A549 (cell line): ENCODE measurements at regions not wholly inside any gene's neighbourhood (a gene's known extent, or its start where the extent isn't known, plus 50 kb on each side); places are given as distances from the start of the nearest gene placed in this dataset.

Source experiments
- ATAC-seq, 2 experiments: fragments of 200-7000 bp in 1 of 2; fragments of >200 bp in 1 of 2; cut with Nextera tagmentation in 1 of 2; cut with Tn5 transposase in 1 of 2; 3 replicates each; pipeline versions ENCODE4 v1.8.0 to v1.9.1; 2018 to 2020; ENCODE audit warnings: mild to moderate bottlenecking in 1 of 2, moderate library complexity in 1 of 2
- CTCF ChIA-PET: fragments of 300-600 bp; sonication (Branson Sonifier 250); formaldehyde crosslinking; extraction: SDS; loops from one replicate; lab custom pipeline; 2021; ENCODE audit warnings: antibody characterized with exemption, inconsistent platforms; lab: Yijun Ruan, JAX
- POLR2A ChIA-PET: fragments of 350-600 bp; formaldehyde crosslinking; extraction: SDS; loops from one replicate; lab custom pipeline; 2021; ENCODE audit warnings: antibody characterized with exemption, inconsistent platforms; lab: Yijun Ruan, JAX
- DNase-seq, 2 experiments: peaks; one replicate each; pipeline versions ENCODE4 v3.0.0 to v3.0.0-alpha.2; 2011 to 2016; ENCODE audit warnings: low read depth in 1 of 2, low spot score in 1 of 2
- FAIRE-seq: peaks from 2 replicates; lab custom pipeline; 2011; peaks lifted over from hg19 to GRCh38; lab: Jason Lieb, UNC
- H3K27ac ChIP-seq, 2 experiments: fragments of >200 bp; sonication (Bioruptor Twin); formaldehyde crosslinking; 3 replicates each; pipeline ENCODE4 v1.5.1; 2016 to 2017
- H3K4me1 ChIP-seq: fragments of >200 bp; sonication (Bioruptor Twin); formaldehyde crosslinking; 3 replicates; pipeline ENCODE4 v1.6.1; 2016
- H3K4me2 ChIP-seq: fragments of >200 bp; sonication (Bioruptor Twin); formaldehyde crosslinking; 3 replicates; pipeline ENCODE4 v1.6.1; 2016
- H3K4me3 ChIP-seq: fragments of >200 bp; sonication (Bioruptor Twin); formaldehyde crosslinking; 3 replicates; pipeline ENCODE4 v1.5.1; 2016
- H3K9me3 ChIP-seq: fragments of >200 bp; sonication (Bioruptor Twin); formaldehyde crosslinking; 3 replicates; pipeline ENCODE4 v1.6.1; 2016
- CBX2 ChIP-seq: fragments of 200-600 bp; sonication (generic); IDR thresholded peaks from 2 replicates; pipeline ENCODE4 v1.6.1; 2016; ENCODE audit warnings: low read depth, mild to moderate bottlenecking, borderline replicate concordance
- CBX8 ChIP-seq: fragments of 200-600 bp; sonication (generic); IDR thresholded peaks from 2 replicates; pipeline ENCODE4 v1.6.1; 2016
- CTCF ChIP-seq: fragments of >200 bp; sonication (Bioruptor Twin); formaldehyde crosslinking; IDR thresholded peaks from 3 replicates; pipeline ENCODE4 v1.5.1; 2016
- EHF ChIP-seq: fragments of 250-450 bp; sonication (Bioruptor Pico); IDR thresholded peaks from 2 replicates; pipeline ENCODE4 v1.5.0; 2020; ENCODE audit warnings: mild to moderate bottlenecking
- ELK1 ChIP-seq: fragments of 150-350 bp; IDR thresholded peaks from 2 replicates; pipeline ENCODE4 v1.6.1; 2014; ENCODE audit warnings: low read depth, mild to moderate bottlenecking, low read length
- FOSB ChIP-seq: fragments of 250-450 bp; sonication (Bioruptor Pico); IDR thresholded peaks from 2 replicates; pipeline ENCODE4 v1.5.0; 2020; ENCODE audit warnings: mild to moderate bottlenecking, moderate library complexity
- FOXS1 ChIP-seq: fragments of 250-450 bp; sonication (Bioruptor Pico); IDR thresholded peaks from 2 replicates; pipeline ENCODE4 v1.5.0; 2020; ENCODE audit warnings: mild to moderate bottlenecking, moderate library complexity
- HDAC2 ChIP-seq: fragments of 200-600 bp; sonication (generic); IDR thresholded peaks from 2 replicates; pipeline ENCODE4 v1.6.1; 2016
- HMGXB4 ChIP-seq: fragments of 250-450 bp; sonication (Bioruptor Pico); IDR thresholded peaks from 2 replicates; pipeline ENCODE4 v1.5.0; 2021; ENCODE audit warnings: mild to moderate bottlenecking, moderate library complexity, borderline replicate concordance
- HOXB5 ChIP-seq: fragments of 250-450 bp; sonication (Bioruptor Pico); IDR thresholded peaks from 2 replicates; pipeline ENCODE4 v1.5.0; 2020; ENCODE audit warnings: mild to moderate bottlenecking, moderate library complexity
- KDM1A ChIP-seq: fragments of 200-600 bp; sonication (generic); IDR thresholded peaks from 2 replicates; pipeline ENCODE4 v1.6.1; 2016; ENCODE audit warnings: low read depth, mild to moderate bottlenecking
- MAZ ChIP-seq: fragments of 150-350 bp; IDR thresholded peaks from 2 replicates; pipeline ENCODE4 v1.6.1; 2014; ENCODE audit warnings: antibody characterized with exemption, low read depth, low read length, borderline replicate concordance
- NR3C1 ChIP-seq: fragments of >200 bp; sonication (Bioruptor Twin); formaldehyde crosslinking; IDR thresholded peaks from 3 replicates; pipeline ENCODE4 v1.6.1; 2017
- PHF8 ChIP-seq: fragments of 200-600 bp; sonication (generic); IDR thresholded peaks from 2 replicates; pipeline ENCODE4 v1.6.1; 2016; ENCODE audit warnings: low read depth, mild to moderate bottlenecking, antibody characterized with exemption, moderate library complexity, borderline replicate concordance
- POLR2A ChIP-seq: IDR thresholded peaks from 2 replicates; pipeline ENCODE4 v1.6.1; 2012; ENCODE audit warnings: mild to moderate bottlenecking, low read length
- POLR2AphosphoS2 ChIP-seq: conservative IDR thresholded peaks from 2 replicates; pipeline ENCODE4 v1.6.1; 2012; ENCODE audit warnings: low read length, improper control_type of control experiment, inconsistent platforms
- RAD21 ChIP-seq, 2 experiments: fragments of >200 bp in 1 of 2; sonication (Bioruptor Twin) in 1 of 2; formaldehyde crosslinking in 1 of 2; IDR thresholded peaks in 1 of 2; conservative IDR thresholded peaks in 1 of 2; 2 replicates in 1 of 2; 3 replicates in 1 of 2; pipeline ENCODE4 v1.6.1; 2012 to 2018; ENCODE audit warnings: inconsistent platforms in 1 of 2
- RCOR1 ChIP-seq: fragments of 150-350 bp; IDR thresholded peaks from 2 replicates; pipeline ENCODE4 v1.6.1; 2014; ENCODE audit warnings: antibody characterized with exemption, low read length, low read depth
- SMC3 ChIP-seq: fragments of >200 bp; sonication (Bioruptor Twin); formaldehyde crosslinking; IDR thresholded peaks from 3 replicates; pipeline ENCODE4 v1.6.1; 2018; ENCODE audit warnings: inconsistent platforms
- SREBF2 ChIP-seq: fragments of 450-650 bp; IDR thresholded peaks from 2 replicates; pipeline ENCODE4 v1.6.1; 2014; ENCODE audit warnings: mild to moderate bottlenecking, moderate library complexity
- TP53 ChIP-seq: fragments of 250-450 bp; sonication (Bioruptor Pico); IDR thresholded peaks from 2 replicates; pipeline ENCODE4 v1.5.0; 2021; ENCODE audit warnings: mild to moderate bottlenecking, moderate library complexity
- ZC3H11A ChIP-seq: fragments of 450-650 bp; IDR thresholded peaks from 2 replicates; pipeline ENCODE4 v1.6.1; 2014; ENCODE audit warnings: antibody characterized with exemption, mild to moderate bottlenecking
- ZFP36 ChIP-seq: fragments of 450-650 bp; IDR thresholded peaks from 2 replicates; pipeline ENCODE4 v1.6.1; 2014; ENCODE audit warnings: borderline replicate concordance; ENCODE audit not compliant: partially characterized antibody
- ZNF302 ChIP-seq: fragments of 250-450 bp; sonication (Bioruptor Pico); IDR thresholded peaks from 2 replicates; pipeline ENCODE4 v1.9.0; 2021; ENCODE audit warnings: inconsistent platforms, mild to moderate bottlenecking, moderate library complexity
- WGBS: methylation state at CpG from one replicate; pipeline ENCODE4 v1.1.6; 2017; ENCODE audit errors: missing lambda C conversion rate; 5-methylcytosine and 5-hydroxymethylcytosine counted together
- TF ChIP-seq, protein P1 (sequence below): fragments of 250-450 bp; sonication (Bioruptor Pico); IDR thresholded peaks from 2 replicates; pipeline ENCODE4 v1.5.0; 2020; ENCODE audit warnings: low read depth, mild to moderate bottlenecking, moderate library complexity
- TF ChIP-seq, protein P2 (sequence below): IDR thresholded peaks from 2 replicates; pipeline ENCODE4 v1.6.1; 2012

DNA sequence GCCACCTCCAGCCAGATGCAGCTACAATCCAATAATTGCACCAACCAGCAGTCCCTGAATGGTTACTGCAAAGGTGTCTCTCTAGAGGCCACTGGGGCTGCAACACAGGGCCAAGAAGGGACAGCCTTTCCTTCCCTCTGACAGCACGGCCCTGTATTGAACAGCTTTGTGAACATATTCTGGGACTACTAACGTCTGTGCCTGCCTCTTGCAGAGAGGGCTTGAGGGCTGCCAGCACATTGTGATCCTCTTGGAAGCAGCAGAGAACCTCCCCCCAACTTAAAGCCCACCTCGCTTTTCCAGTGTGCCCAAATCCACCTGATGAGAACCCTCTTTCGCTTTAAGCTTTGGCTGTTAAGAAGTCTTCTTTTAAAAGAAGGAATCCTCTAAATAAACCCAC is 415.9 kb downstream of the RPS24 start:
- H3K4me2 ChIP-seq = no peak overlapping the region
- POLR2A ChIA-PET = no interaction called here
- TF ChIP-seq SMC3 (no peak), POLR2A (no peak), POLR2AphosphoS2 (no peak)
- TF ChIP-seq, all 56 proteins: peak for 0
- Histone ChIP-seq H3K9me3 (no peaks in the 10 kb centered on the region), H3K4me3 (no peak overlapping the region), H3K27ac (no peak overlapping the region), H3K4me1 (no peaks in the 10 kb centered on the region)
- FAIRE-seq (no peak), DNase-seq (no peak), ATAC-seq (no peak)
- CTCF ChIA-PET = interaction anchor here (0.5 to 1.2 kb wide), 4 partner anchors 8 to 1025 kb away, joined by 3 to 4 read pairs (median 3); no protein-coding TSS in a partner anchor
- 69% methylated on average over 4 of the region's 4 CpGs for WGBS

DNA sequence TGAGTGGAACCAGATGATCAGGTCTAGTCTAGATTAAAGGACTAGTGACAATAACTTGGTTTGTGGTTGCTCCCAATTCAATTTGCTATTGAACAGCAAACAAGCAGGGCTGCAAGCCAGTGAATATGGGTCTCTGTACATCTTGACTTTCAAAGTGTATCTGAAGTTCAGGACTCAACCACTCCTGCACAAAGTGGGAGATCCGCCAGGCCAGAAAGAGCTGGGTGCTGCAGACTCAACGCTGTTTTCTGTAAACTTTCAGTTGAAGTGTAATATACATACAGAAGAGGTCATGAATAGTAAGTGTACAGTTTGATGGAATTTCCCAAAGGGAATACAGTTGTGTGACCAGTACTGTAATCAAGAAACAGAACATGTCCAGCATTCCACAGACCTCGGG is 416.6 kb downstream of the RPS24 start:
- ChIA-PET POLR2A (no interaction called here), CTCF (interaction anchor here (1.0 to 1.2 kb wide), 2 partner anchors 9 to 403 kb away, joined by 3 to 4 read pairs; no protein-coding TSS in a partner anchor)
- H3K4me3 ChIP-seq = no peak overlapping the region
- no peaks in the 10 kb centered on the region for H3K4me1 ChIP-seq
- WGBS = 74% methylated on average over 3 of the region's 3 CpGs
- DNase-seq = no peak
- FAIRE-seq = no peak
- no peak overlapping the region for H3K27ac ChIP-seq
- H3K9me3 ChIP-seq = no peaks in the 10 kb centered on the region
- no peak for ATAC-seq
- H3K4me2 ChIP-seq = no peak overlapping the region
- TF ChIP-seq SMC3 (no peak), ELK1 (no peak), NR3C1 (no peak), PHF8 (no peak), ZC3H11A (no peak), FOXS1 (no peak), RAD21 (conservative IDR thresholded peaks at IDR 0.05 in 1 of 2, IDR thresholded peaks at IDR 0.05 in 1 of 2) (no peak), TP53 (CRISPR knock-in tag) (no peak), KDM1A (no peak), FOSB (CRISPR knock-in tag) (no peak), HDAC2 (no peak), CBX8 (no peak), EHF (CRISPR knock-in tag) (no peak), RCOR1 (no peak), HOXB5 (CRISPR knock-in tag) (no peak), HMGXB4 (CRISPR knock-in tag) (no peak), ZNF302 (CRISPR knock-in tag) (no peak)
- TF ChIP-seq, protein P1, sequence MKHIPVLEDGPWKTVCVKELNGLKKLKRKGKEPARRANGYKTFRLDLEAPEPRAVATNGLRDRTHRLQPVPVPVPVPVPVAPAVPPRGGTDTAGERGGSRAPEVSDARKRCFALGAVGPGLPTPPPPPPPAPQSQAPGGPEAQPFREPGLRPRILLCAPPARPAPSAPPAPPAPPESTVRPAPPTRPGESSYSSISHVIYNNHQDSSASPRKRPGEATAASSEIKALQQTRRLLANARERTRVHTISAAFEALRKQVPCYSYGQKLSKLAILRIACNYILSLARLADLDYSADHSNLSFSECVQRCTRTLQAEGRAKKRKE (CRISPR knock-in tag) = no peak

DNA sequence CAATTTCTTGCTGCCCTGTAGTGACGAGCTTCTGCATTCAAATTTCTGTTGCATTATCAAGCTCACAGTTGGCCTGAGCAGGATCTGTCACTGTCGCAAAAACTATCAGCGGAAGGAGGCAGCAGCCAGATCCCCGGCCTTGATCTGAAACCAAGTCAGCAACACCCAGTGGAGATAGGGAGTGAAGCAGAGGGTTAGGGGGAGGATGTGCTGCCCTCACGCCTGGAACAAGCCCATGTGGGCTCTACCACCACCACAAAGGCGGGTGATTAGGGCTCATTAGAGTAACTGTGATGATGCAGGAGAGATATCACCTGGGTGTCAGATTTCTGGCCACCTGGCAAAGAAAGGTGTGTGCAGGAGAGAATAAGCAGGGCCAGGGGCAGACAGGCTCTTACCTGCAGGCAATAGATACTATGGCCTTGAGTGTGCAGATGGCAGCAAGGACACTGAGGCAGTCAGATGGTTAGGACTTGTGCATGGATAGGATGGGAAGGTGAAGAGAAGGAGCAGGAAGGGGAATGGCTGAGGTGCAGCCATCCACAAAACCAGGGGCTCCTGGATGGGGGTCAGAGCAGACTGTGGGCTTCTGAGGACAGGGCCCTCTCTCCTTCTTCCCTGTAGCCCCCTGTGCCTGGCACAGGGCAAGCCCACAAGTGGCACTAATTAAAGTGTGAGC is 417.3 kb downstream of the RPS24 start:
- Histone ChIP-seq H3K27ac (no peak overlapping the region), H3K9me3 (no peaks in the 10 kb centered on the region), H3K4me1 (no peaks in the 10 kb centered on the region), H3K4me3 (no peak overlapping the region), H3K4me2 (no peak overlapping the region)
- no peak for ATAC-seq
- no peak for DNase-seq
- 89% methylated on average over 5 of the region's 6 CpGs for WGBS
- ChIA-PET CTCF (no interaction called here), POLR2A (no interaction called here)
- no peak for FAIRE-seq
- TF ChIP-seq HDAC2 (no peak), SREBF2 (no peak), ZC3H11A (no peak), CBX2 (no peak), CTCF (no peak), CBX8 (no peak), FOSB (CRISPR knock-in tag) (no peak), ZFP36 (no peak), MAZ (no peak)
- TF ChIP-seq, protein P2, sequence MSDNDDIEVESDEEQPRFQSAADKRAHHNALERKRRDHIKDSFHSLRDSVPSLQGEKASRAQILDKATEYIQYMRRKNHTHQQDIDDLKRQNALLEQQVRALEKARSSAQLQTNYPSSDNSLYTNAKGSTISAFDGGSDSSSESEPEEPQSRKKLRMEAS = no peak
